Nucleus accumbens (tissue), 56 donors: ENCODE measurements at regions not wholly inside any gene's neighbourhood (a gene's known extent, or its start where the extent isn't known, plus 50 kb on each side); places are given as distances from the start of the nearest gene placed in this dataset.
"Not testable (repeated sequence)": the region's sequence is repeated elsewhere in the genome, so short reads cannot be mapped to it uniquely, and the experiment has no call there.

Experiments used
- DNase-seq, 56 donors: peaks; one replicate each; lab custom pipeline; 2025; lab: John Stamatoyannopoulos, UW

DNA sequence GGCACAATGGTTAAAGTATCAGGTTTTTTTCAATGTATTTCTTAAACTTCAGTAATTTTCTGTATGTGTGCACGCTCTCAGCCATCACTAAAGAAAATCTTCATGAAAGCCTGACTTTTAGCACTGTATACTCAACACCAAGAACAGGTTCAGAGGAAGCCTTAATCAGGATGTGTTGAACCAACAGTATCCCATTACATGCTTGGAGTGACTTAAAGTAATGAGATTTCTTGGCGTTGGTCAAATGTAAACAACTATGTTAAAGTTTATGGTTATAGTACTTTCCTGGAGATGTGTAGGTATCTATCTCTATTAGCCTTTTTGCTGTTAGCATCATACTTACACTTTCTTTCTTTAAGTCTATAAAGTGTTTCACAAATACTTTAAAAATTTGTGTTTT lies 335.0 kb downstream of the CCER1 start:
- DNase-seq, result no peak

DNA sequence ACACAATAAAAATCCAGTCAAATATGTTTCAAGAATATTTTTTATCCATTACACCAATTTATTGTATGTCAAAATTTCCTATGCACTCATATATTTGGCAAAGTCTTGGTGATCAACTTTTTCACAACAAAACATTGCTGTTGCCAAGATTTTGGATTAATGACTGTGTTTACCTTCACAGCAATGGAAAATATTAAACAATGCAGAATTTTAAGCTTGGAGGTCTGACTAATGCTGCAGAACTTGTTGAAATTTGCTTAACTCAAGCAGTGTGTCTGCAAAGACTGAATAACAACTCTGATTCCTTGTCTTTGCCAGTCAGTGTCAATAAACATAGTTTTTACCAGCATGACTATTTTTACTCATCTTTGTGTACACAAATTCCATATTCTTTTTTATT lies 336.4 kb downstream of the CCER1 start:
- no peak for DNase-seq

DNA sequence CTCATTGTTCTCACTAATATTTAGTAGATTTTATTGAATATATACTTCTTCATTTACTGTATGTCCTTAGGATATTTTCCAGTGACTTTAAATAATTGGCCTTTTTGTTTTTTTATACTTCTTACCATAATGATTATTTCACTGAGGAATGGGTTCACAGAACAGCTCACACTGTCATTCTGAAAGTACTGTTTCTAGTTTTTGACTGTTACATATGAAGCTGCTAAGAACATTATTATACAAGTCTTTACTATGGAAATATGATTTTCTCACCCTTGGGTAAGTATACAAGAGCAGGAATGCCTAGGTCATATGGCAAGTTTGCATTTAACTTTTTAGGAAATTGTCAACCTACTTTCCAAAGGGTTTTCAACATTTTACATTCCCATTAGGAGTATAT lies 343.1 kb downstream of the CCER1 start:
- no peak for DNase-seq

DNA sequence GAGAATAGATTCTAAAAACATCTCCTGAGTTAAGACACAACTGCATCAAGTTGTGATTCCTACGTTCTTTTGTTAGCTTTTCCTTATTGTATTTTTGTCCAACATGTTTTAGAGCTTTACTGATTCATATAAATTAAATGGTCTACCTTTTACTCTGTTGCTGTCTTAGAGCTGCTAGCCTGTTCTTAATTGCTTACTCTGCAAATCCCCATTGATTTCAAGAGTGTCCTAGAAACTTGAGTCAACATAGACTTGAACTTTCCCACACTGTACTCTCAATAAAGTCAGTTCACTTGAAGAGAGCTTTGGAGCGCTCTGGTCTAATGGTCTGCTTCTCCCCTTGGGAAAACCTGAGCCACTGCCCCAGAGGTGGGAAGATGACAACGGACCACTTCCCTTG lies 343.9 kb downstream of the CCER1 start:
- DNase-seq, result no peak

DNA sequence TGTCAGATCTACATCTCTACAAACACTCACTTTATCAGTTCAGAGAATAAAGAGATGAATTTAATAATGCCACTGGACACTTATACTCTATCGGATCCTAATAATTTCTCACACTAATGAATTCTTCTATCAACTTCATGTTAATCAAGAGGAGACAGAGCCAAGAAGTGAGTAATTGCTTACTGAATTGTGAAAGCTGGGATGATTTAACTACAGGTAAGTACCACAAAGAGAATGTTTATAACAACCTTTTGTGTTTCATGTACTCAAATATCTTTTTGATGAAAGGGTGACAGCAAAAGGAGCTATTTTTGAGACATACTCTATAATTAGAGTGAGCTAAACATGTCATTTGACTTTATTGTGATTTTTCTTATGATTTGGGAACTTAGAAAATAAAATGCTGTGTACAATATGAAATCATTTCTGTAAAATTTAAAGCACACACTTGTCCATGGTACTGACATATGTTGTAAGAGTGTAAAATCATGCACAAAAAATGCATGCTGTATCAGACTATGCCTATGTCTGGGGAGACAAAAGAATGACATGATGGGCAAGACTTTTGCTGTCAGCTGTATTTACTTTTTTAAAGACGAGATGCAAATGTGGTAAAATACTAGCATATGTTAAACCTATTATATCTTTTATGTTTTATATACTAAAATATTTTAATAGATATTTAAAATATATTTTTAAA lies 361.2 kb downstream of the CCER1 start:
- no peak for DNase-seq

DNA sequence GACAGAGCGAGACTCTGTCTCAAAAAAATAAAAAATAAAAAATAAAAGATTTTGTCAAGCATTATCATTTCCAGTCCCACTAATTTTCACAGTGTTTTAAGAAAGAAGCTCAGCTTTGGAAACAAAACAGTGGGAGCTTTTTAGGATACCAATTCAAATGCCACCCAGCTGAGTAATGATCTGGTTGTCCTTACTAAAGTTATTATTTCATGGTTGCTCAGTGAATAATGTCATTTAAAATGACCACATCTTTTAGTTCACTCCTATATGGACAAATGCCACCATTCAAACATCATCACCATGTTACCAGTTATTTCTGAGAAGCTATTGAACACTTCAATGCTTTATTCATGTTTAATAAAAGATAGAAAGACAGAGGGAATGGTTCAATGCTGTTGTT lies 365.0 kb downstream of the CCER1 start:
- no peak for DNase-seq

DNA sequence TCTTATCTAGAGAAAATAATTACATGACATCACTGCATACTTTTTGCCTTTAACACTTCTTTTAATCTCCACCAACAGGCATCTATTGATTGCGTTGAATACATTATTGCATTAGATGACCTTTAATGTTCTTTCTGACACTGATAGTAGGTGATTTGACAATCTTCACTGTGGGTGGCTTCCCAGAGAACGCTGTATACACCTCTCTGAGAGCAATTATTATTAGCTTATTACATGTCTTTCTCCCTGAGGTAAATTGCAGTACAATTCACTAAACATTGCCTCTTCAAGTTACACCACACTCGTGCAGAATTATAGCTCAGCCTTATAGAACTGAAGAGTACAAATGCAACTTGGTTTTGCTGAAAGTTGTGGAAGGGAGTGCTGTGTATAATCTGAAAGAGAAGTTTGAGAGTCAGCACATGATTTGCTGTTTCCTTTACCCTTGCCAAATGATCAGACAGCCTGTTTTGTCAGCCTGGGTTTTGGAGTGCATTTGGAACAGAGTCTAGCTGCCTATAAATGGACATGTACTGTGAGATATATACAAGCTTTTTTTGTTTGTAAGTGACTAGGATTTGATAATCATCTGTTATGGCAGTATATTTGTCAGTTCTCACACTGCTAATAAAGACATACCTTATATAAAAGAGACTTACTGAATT lies 369.2 kb downstream of the CCER1 start:
- no peak for DNase-seq

DNA sequence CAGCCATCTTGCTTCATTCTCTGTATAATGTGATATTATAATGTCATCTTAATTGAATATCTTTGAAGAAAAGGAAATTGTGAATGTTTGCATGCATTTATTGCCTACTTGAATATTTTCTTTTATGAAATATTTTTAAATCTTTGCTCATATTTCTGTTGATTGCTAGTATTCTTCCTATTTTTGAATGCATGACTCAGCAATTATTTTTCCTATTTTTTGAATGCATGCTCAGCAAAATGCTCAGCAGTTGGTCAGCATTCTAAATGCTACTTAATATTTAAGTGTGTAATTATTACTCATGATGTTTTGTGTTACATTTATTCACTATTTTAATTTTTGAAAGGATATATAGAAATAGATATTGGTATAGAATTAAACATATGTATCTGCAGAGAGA lies 378.3 kb downstream of the CCER1 start:
- DNase-seq, result no peak

DNA sequence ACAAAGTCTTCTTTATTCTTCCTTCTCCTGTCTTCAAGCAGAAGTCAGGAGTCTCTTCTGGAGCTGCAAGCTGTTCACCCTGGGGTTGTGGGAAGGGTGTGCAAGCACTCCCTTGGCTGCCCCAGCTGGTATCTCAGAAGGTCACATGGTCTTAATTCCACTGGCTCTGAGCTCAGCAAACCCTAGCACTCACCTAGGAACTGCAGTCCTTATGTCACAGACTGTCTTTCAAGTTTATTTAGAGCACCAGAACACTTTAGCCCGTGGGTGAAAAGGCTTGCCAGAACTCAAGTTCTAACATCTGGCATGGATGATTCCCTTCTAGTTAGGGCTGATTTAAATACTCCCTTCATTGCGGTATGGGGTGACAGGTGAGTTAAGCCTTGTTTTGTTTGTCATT lies 379.0 kb downstream of the CCER1 start:
- no peak for DNase-seq

DNA sequence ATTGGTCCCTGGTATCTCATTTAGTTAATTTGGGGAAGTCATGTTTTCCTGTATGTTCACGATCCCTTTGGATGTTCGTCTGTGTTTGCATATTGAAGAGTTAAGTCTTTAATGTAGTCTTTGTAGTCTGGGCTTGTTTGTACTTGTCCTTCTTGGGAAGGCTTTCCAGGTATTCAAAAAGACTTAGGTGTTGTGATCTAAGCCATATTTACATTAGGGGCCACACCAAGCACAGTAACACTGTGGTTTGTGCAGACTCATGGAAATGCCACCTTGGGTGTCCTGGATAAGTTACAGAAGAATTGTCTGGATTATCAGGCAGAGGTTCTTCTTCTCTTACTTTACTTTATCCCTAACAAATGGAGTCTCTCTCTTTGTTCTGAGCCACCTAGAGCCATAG lies 380.3 kb downstream of the CCER1 start:
- DNase-seq, result no peak

DNA sequence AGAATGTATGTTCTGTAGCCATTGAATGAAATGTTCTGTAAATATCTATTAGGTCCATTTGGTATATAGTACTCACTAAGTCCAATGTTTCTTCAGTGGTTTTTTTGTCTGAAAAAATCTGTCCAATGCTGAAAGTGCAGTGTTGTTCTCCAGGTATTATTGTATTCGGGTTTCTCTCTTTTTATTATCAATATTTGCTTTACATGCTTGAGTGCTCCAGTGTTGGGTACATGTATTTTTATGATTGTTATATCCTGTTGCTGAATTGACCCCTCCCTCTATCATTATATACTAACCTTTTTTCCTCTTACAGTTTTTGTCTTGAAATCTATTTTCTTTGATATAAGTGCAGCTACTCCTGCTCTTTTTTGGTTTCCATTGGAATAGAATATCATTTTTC lies 382.2 kb downstream of the CCER1 start:
- DNase-seq, result no peak

DNA sequence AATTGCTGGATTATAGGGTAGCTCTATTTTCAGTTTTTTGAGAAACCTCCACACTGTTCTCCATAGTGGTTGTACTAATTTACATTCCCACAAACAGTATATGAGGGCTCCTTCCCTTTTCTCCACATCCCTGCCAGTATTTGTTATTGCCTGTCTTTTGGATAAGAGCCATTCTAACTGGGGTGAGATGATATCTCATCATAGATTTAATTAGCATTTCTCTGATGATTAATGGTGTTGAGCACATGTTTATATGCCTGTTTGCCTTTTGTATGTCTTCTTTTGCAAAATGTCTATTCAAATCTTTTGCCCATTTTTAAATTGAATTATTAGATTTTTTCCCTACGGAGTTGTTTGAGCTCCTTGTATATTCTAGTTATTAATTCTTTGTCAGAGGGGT lies 385.3 kb downstream of the CCER1 start:
- DNase-seq, result no peak

DNA sequence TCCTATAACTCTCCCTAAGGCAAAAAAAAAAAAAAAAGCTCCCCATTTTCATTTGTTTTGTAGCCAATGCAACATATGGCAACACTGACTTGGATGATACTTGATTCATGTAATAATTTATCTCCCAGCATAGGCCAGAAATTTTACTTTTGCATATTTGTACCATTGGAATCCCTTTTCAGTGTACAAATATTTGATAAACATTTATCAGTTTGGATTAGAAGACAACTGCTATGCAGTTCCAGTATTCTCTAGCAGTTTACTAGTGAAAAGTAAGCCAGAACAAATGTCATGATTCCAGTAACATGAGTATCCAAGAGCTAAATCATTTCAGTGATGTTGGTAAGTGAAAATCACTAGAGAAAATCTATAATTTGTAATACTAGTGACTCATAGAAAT lies 392.3 kb downstream of the CCER1 start:
- DNase-seq, result no peak

DNA sequence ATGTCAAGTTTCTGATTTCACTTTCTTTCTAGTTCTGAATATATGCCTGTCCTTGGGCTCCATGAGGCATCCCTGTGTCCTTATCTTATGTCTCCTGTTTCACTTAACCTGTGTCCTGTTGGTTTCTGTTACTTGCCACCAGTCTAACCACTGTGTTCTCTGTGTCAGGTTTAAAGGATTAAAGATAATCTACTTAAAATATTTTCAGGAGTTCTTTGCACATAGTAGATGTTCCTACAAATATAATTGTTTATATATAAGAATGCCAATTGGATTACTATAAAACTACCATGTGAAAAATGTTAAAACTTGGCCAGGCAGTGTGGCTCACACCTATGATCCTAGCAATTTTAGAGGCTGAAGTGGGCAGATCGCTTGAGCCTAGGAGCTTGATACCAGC lies 406.4 kb downstream of the CCER1 start:
- no peak for DNase-seq

DNA sequence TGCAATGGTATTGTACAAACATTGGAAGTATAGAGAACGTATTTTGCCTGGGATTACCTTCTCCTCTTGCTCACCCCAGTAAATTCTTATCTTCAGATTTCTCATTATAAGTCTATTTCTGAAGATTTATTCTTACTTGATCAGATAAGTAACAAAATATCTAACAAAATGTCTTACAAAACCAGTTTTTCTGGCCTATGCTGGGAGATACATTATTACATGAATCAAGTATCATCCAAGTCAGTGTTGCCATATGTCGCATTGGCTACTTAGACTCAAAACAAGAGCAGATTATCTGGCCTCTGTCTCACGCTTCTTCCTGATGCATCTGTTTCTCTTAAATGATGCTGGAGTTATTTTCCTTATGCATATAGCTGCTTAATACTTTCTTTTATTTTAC lies 408.5 kb downstream of the CCER1 start:
- no peak for DNase-seq

DNA sequence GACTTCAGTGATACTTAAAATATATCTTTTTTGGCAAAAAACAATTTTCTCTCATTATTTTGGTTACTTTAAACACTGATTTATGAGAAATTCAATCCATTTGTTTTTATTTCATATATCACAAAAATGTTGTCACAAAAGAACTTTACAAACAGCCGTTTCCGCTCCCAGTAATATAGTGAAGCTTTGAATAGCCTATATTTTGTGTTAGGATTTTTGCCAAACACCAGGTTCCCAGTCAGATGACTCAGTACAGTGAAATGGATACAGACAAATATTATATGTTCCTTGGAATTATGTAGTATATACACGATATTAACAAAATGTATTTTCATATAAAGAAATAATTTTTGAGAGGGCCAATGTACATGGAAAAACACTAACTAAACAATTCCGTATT lies 411.1 kb downstream of the CCER1 start:
- no peak for DNase-seq

DNA sequence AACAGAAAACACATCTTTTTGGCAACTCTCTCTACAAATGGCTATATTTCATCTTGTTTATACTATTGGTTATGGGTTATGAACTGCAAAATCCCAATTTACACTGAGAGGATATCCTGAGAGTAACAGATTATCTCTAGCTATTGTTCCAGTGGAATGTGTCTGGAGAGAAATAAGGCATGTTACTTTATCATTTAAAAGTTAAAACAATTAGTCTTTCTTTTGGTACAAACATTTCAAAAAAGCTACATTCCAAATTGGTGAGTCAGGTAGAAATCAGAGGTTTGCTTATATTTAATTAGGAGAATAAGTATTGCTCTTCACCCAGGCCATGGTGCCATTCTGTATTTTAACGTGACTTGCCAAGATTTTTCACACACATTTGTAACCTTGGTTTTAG lies 411.6 kb downstream of the CCER1 start:
- DNase-seq, result no peak

DNA sequence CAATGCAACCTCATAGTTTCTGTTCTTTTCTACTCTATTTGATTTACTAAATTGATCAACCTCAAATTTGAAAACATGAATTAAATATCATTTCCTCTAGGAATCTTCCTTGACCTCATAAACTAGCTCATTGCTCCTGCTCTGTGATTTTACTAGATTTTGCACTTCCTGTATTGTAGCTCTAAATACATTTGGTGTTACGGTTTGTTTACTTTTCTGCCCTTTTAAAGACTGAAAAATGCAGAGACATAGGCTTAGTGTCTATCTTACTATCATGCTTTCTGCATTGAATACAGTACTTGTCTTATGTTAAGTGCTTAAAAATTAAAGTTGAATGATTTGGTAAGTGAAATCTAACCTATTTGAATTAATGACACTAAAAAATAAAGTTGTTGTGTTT lies 412.1 kb downstream of the CCER1 start:
- not testable (repeated sequence) for DNase-seq

DNA sequence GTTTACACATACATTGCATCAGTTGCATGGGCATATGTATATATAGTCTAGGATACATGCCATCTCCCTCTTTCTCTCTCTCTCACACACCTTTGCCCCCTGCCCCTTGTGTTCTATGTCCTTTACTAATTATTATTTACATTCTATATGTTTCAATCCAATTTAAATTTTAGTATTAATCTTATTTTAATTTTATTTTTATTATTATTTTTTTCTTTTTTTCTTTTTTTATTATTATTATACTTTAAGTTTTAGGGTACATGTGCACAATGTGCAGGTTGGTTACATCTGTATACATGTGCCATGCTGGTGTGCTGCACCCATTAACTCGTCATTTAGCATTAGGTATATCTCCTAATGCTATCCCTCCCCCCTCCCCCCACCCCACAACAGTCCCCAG lies 421.1 kb downstream of the CCER1 start:
- not testable (repeated sequence) for DNase-seq

DNA sequence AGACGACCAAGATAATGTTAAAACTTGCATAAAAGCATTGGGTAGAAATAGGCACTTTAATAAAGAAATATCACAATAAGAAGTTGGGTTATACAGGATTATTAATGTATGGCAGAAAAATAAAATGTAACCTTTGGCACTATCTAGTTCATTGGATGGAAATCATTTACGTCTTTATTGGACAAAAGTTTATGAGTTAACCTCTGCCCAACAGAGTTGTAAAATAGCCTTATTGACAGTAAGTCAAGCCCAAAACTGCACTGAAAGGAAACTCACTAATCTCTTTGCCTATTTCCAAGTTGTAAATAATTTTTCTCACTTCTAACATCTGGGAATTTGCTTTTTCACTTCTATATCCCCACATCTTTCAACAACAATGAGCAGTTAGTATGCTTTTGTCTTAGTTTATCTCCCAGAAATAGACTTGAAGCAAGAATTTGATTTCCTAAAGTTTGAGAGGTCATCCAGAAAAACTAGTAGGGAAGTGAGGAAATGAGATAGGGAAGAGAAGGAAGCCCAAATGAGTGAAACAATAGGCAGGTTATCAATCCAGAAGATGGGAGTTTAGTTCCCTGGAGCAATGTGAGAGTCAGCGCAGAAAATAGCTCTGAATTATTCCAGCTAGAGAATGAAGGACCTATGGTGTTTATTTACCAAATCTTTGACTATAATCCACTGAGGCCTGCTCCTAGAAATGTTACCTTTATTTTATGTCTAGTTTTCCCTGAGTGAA lies 434.8 kb downstream of the CCER1 start:
- DNase-seq, result no peak

DNA sequence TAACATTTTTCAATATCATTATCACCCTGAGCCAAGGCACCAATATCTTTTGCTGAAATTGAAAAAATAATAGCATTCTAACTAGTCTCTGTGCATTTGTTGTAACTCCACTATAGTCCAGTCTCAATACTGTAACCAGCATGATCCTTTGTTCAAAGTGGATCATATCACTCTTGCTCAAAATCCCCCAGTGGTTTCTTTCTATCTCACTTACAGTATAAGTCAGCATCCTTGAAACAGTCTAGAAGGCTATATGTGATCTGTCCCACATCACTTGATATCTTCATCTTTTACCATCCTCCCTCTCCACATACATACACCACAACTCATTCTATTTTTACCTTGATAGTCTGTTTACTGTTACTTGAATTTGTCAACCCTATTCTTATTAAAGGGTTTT lies 435.7 kb downstream of the CCER1 start:
- DNase-seq, result no peak
